Mucosa of descending colon (tissue), 3 donors: ENCODE measurements at regions not wholly inside any gene's neighbourhood (a gene's known extent, or its start where the extent isn't known, plus 50 kb on each side); places are given as distances from the start of the nearest gene placed in this dataset.

ENCODE experiments used
- ATAC-seq: fragments of 200-7000 bp; cut with Tn5 transposase; one replicate; pipeline ENCODE4 v1.9.1; 2020; ENCODE audit warnings: mild to moderate bottlenecking, moderate library complexity
- DNase-seq, 3 donors: peaks; one replicate each; pipeline ENCODE4 v3.0.0-alpha.2; 2020
- H3K36me3 ChIP-seq: fragments of 200-600 bp; one replicate; pipeline ENCODE4 v1.8.0; 2021; ENCODE audit warnings: low read depth, mild to moderate bottlenecking
- H3K4me1 ChIP-seq: fragments of 200-600 bp; one replicate; pipeline ENCODE4 v1.8.0; 2021; ENCODE audit warnings: low read depth, mild to moderate bottlenecking
- H3K4me3 ChIP-seq: fragments of 200-600 bp; one replicate; pipeline ENCODE4 v1.8.0; 2021; ENCODE audit warnings: mild to moderate bottlenecking
- H3K9me3 ChIP-seq: fragments of 200-600 bp; one replicate; pipeline ENCODE4 v1.8.0; 2021; ENCODE audit warnings: mild to moderate bottlenecking
- intact Hi-C, 2 donors: fragments of 100-400 bp; cut with DNase I in 1 of 2; cut with micrococcal nuclease in 1 of 2; formaldehyde crosslinking; loops; one replicate each; pipeline versions ENCODE4 v1.11.0 to v1.11.1; 2022; cut with DNase I, micrococcal nuclease
- TF ChIP-seq, protein P1 (sequence below): fragments of 200-600 bp; IDR thresholded peaks from one replicate; pipeline ENCODE4 v1.8.0; 2022; ENCODE audit warnings: antibody characterized with exemption, mild to moderate bottlenecking
- donor health status: DM: no; HTN: no; CAD: no; lungs with moderate emphysema.
- donor health status: DM: no; HTN: no; CAD: no.
- donor health status: DM: no; HTN: yes; CAD: no.

DNA sequence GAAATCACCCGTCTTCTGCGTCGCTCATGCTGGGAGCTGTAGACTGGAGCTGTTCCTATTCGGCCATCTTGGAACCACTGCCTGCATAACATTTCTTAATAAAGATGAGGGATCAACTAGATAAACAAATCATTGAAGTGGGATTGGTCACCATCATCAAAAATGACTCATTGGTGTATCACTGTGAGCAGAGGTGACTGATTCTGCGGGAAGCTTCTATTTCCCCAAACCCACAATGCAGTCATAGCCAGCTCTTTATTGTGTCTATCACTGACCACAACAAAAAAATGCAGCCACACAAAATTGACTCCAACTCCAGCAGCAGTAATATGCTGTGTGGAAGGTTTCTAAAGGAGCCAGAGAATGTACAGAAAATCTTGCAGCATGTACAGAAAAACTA, 630.7 kb upstream of the HS6ST1 start:
- no peaks in the 10 kb centered on the region for H3K36me3 ChIP-seq
- TF ChIP-seq, protein P1, sequence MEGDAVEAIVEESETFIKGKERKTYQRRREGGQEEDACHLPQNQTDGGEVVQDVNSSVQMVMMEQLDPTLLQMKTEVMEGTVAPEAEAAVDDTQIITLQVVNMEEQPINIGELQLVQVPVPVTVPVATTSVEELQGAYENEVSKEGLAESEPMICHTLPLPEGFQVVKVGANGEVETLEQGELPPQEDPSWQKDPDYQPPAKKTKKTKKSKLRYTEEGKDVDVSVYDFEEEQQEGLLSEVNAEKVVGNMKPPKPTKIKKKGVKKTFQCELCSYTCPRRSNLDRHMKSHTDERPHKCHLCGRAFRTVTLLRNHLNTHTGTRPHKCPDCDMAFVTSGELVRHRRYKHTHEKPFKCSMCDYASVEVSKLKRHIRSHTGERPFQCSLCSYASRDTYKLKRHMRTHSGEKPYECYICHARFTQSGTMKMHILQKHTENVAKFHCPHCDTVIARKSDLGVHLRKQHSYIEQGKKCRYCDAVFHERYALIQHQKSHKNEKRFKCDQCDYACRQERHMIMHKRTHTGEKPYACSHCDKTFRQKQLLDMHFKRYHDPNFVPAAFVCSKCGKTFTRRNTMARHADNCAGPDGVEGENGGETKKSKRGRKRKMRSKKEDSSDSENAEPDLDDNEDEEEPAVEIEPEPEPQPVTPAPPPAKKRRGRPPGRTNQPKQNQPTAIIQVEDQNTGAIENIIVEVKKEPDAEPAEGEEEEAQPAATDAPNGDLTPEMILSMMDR = no peak
- intact Hi-C loops = no loop called here
- no peak overlapping the region for H3K4me3 ChIP-seq
- ATAC-seq = no peak
- H3K9me3 ChIP-seq = no peaks in the 10 kb centered on the region
- DNase-seq = no peak
- no peaks in the 10 kb centered on the region for H3K4me1 ChIP-seq

DNA sequence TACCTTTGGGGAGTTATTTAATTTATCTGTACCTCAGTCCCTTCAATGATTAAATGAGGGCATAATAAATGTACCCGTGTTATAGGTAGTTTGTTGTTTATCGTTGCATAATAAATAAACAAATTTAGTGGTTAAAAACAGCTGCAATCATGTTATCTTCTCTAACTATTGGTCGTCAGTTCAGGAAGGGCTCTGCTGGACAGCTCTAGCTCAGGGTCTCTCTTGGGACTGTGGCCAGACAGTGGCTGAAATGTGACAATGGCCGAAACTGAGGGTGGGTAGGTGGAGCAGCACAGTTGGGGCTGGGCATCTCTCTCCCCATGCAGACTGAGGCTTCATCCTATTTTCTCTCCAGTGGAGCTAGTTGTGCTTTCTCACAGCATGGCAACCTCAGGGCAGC, 632.1 kb upstream of the HS6ST1 start:
- H3K4me3 ChIP-seq = no peak overlapping the region
- intact Hi-C loops = no loop called here
- DNase-seq (no peak), ATAC-seq (no peak)
- no peaks in the 10 kb centered on the region for H3K9me3 ChIP-seq
- no peaks in the 10 kb centered on the region for H3K4me1 ChIP-seq
- H3K36me3 ChIP-seq = no peaks in the 10 kb centered on the region
- TF ChIP-seq, protein P1 = no peak

DNA sequence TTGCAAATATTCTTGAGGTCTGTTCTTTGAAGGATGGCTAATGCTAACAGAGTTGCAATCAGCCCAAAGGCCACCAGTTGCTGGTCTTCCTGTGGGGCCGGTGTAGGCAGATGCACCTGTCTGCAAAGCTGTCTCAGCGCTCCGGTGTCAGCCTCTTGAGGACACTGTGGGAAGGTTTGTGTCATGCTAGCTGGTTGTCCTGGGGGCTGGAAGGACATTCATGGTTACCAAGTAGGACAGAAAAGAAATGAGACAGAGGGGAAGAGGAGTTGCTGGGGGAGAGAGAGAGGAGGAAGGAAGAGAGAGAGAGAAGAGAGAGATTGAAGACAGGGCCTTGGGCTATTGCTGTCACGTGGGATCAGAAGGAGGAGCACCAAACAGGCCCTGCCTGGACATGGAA, 639.6 kb upstream of the HS6ST1 start:
- H3K36me3 ChIP-seq = no peaks in the 10 kb centered on the region
- intact Hi-C loops = no loop called here
- ATAC-seq (no peak), DNase-seq (no peak)
- H3K4me1 ChIP-seq = no peaks in the 10 kb centered on the region
- no peak overlapping the region for H3K4me3 ChIP-seq
- peaks cover 16% of the 10 kb centered on the region for H3K9me3 ChIP-seq
- TF ChIP-seq, protein P1 = no peak

DNA sequence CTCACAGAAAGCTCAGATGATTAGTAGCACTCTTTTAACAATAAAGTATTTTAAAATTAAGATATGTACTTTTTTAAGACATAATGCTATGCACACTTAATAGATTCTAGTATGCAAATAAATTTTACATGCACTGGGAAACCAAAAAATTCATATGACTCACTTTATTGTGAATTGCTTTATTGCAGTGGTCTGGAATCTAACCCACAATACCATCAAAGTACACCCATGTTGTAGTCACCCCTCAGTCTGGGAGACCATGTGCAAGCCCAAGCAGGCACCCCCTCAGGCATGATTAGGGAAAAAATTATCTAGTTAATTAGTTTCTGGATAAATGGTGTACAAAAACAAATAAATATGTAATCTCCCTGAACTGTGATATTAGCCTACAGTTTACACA, 649.0 kb upstream of the HS6ST1 start:
- Histone ChIP-seq H3K36me3 (no peaks in the 10 kb centered on the region), H3K9me3 (peaks cover 4% of the 10 kb centered on the region), H3K4me1 (no peaks in the 10 kb centered on the region), H3K4me3 (no peak overlapping the region)
- intact Hi-C loops = no loop called here
- TF ChIP-seq, protein P1 = no peak
- ATAC-seq (no peak), DNase-seq (no peak)

DNA sequence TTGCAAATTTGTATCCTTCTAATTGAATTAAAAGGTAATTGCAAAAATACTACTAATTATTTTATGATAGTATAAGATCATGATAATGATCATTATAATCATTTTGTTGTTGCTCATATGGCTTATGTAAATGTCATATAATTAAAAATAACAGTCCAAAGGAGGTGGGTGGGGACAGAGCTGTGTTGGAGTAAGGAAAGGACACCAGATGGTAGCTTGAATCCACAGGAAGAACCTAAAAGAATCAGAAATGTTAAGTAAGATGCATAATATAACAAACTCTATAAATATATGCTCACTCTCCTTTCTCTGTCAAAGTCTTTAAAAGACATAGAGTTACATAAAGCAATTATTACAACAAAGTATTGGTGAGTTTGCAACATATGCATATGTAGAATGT, 650.7 kb upstream of the HS6ST1 start:
- intact Hi-C loops = no loop called here
- no peak for ATAC-seq

More for the DNA sequence above, 650.7 kb upstream of the HS6ST1 start:
- Histone ChIP-seq H3K36me3 (no peaks in the 10 kb centered on the region), H3K9me3 (no peaks in the 10 kb centered on the region), H3K4me1 (no peaks in the 10 kb centered on the region), H3K4me3 (no peak overlapping the region)
- TF ChIP-seq, protein P1 = no peak
- no peak for DNase-seq
